Vagina (tissue), 2 donors: ENCODE measurements at regions not wholly inside any gene's neighbourhood (a gene's known extent, or its start where the extent isn't known, plus 50 kb on each side); places are given as distances from the start of the nearest gene placed in this dataset.

Experiments
- DNase-seq, 2 donors: peaks; one replicate each; pipeline ENCODE4 v3.0.0-alpha.2; 2017; ENCODE audit errors: extremely low spot score in 2 of 2
- H3K27ac ChIP-seq: fragments of 200-600 bp; sonication (generic); one replicate; pipeline ENCODE4 v1.5.1; 2019
- H3K27me3 ChIP-seq: fragments of 200-600 bp; sonication (generic); one replicate; pipeline ENCODE4 v1.5.1; 2019
- H3K36me3 ChIP-seq, 2 donors: fragments of 200-600 bp; sonication (generic); one replicate each; pipeline ENCODE4 v1.5.1; 2017 to 2019
- H3K4me1 ChIP-seq: fragments of 200-600 bp; sonication (generic); one replicate; pipeline ENCODE4 v1.5.1; 2019
- H3K4me3 ChIP-seq, 2 donors: fragments of 200-600 bp; sonication (generic); 1 replicate in 1 of 2; 2 replicates in 1 of 2; pipeline ENCODE4 v1.5.1; 2016 to 2019
- H3K9me3 ChIP-seq: fragments of 200-600 bp; sonication (generic); one replicate; pipeline ENCODE4 v1.5.1; 2019
- CTCF ChIP-seq, 3 experiments: fragments of 450-650 bp in 2 of 3; fragments of 200-600 bp in 1 of 3; sonication (generic) in 1 of 3; IDR thresholded peaks; one replicate each; pipeline ENCODE4 v1.5.1; 2017 to 2019; ENCODE audit warnings: antibody characterized with exemption in 3 of 3, mild to moderate bottlenecking in 2 of 3, moderate library complexity in 2 of 3
- POLR2A ChIP-seq, 2 donors: fragments of 450-650 bp; IDR thresholded peaks; one replicate each; pipeline ENCODE4 v1.6.1; 2017; ENCODE audit warnings: antibody characterized with exemption in 2 of 2, mild to moderate bottlenecking in 2 of 2, moderate library complexity in 2 of 2
- POLR2AphosphoS5 ChIP-seq, 2 donors: sonication (generic); formaldehyde crosslinking; IDR thresholded peaks; one replicate each; pipeline ENCODE4 v1.9.0; 2017; ENCODE audit warnings: antibody characterized with exemption in 2 of 2, mild to moderate bottlenecking in 2 of 2, low read depth in 1 of 2; ENCODE audit not compliant: insufficient read depth in 1 of 2
- intact Hi-C: fragments of 100-400 bp; cut with DNase I; formaldehyde crosslinking; loops from one replicate; pipeline ENCODE4 v1.15.1; 2023

DNA sequence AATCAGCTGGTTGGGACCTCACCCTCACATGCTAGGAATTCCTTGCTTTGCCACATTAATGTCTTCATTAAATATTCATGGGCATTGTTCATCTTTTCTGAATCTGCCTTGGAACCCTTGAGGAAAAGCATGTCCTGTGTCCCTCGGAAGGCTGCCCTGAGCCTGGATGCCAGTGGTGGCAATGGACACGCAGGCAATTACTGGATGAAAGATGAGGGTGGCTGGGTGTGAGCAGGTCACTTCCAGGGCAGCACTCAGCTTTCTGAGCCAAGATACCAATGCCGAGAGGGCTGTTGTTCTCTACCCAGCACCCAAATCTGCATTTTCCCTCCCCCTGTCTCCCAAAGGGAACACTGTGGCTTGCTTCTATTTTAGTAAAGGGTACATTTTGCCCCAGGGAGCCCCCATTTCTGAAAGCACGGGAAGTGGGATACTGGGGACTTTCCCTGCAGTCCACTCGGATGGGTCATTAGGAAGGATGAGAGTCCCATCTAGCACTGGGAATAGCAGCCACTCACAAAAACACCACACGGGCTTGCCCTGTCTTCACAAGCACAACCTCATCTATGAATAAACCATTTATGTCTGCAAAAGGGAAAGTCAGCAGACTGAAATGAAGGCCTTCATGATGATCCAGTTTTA is 234.8 kb downstream of the SOX11 start:
- DNase-seq: no peak
- Histone ChIP-seq H3K36me3 (no peaks in the 10 kb centered on the region), H3K27me3 (no peaks in the 10 kb centered on the region), H3K4me1 (no peaks in the 10 kb centered on the region), H3K4me3 (no peak overlapping the region), H3K9me3 (peaks cover 3% of the 10 kb centered on the region), H3K27ac (no peak overlapping the region)
- no peak for TF ChIP-seq CTCF (IDR thresholded peaks at IDR 0.05)
- TF ChIP-seq POLR2A (IDR thresholded peaks at IDR 0.05): no peak
- TF ChIP-seq POLR2AphosphoS5 (IDR thresholded peaks at IDR 0.05; ENCODE audit: insufficient read depth in 1 of 2, low read depth in 1 of 2): no peak
- intact Hi-C loops: no loop called here

- TF ChIP-seq CTCF (IDR thresholded peaks at IDR 0.05) (no peak), POLR2A (IDR thresholded peaks at IDR 0.05) (no peak), POLR2AphosphoS5 (IDR thresholded peaks at IDR 0.05; ENCODE audit: insufficient read depth in 1 of 2, low read depth in 1 of 2) (no peak)
Observed at GRCh38 chr2:5932556-5933469, 240.6 kb downstream of the SOX11 start.

DNA sequence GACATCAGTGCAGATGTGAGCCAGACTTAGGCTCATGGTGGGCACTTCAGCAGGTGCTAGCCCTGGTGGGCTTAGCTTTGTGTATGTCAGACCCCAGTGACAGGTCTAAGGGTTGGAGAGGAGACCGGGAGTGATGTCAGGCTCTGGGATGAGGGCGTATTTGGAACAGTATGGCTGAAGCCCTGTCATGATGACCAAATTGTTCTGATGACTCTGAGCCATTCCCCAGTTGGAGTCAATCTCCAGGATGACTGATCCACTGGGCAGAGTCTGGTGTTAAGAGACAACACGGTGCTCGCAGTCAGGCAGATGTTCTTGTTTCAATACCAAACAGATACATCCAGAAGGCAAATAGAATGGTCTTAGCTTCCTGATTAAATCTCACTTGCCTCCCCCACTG is 241.5 kb downstream of the SOX11 start:
- no peak for DNase-seq
- H3K27ac ChIP-seq: no peak overlapping the region
- TF ChIP-seq POLR2A (IDR thresholded peaks at IDR 0.05): no peak
- no peak for TF ChIP-seq POLR2AphosphoS5 (IDR thresholded peaks at IDR 0.05; ENCODE audit: insufficient read depth in 1 of 2, low read depth in 1 of 2)
- no peak for TF ChIP-seq CTCF (IDR thresholded peaks at IDR 0.05)
- intact Hi-C loops: no loop called here
- no peaks in the 10 kb centered on the region for H3K36me3 ChIP-seq
- no peaks in the 10 kb centered on the region for H3K27me3 ChIP-seq
- no peak overlapping the region for H3K4me3 ChIP-seq
- peaks cover 3% of the 10 kb centered on the region for H3K9me3 ChIP-seq
- H3K4me1 ChIP-seq: no peaks in the 10 kb centered on the region

More at GRCh38 chr2:5932556-5933469, 240.6 kb downstream of the SOX11 start:
- Histone ChIP-seq H3K27ac (no peak overlapping the region), H3K9me3 (peaks cover 3% of the 10 kb centered on the region), H3K4me1 (no peaks in the 10 kb centered on the region), H3K4me3 (no peak overlapping the region), H3K27me3 (no peaks in the 10 kb centered on the region), H3K36me3 (no peaks in the 10 kb centered on the region)
- no peak for DNase-seq
- intact Hi-C loops: no loop called here

DNA sequence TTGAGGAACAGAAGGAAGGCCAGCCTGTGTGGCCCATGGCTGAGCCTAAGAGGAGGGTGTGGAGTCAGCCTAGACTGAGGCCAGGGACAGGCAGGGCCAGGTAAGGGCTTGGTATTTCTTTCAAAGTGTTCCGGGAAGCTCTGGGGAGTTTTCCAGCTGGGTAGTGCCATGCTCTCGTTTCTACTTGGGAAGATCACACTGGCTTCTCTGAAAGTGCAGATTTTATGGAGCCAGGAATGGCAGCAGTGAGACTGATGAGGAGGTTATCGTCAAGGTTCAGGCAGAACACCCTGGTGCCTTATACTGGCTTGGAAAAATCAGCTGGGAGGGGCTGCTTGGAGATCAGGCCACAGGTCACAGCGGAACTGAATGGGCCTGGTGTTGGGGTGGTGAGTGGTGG is 245.1 kb downstream of the SOX11 start:
- TF ChIP-seq POLR2A (IDR thresholded peaks at IDR 0.05): no peak
- no peak for TF ChIP-seq POLR2AphosphoS5 (IDR thresholded peaks at IDR 0.05; ENCODE audit: insufficient read depth in 1 of 2, low read depth in 1 of 2)
- TF ChIP-seq CTCF (IDR thresholded peaks at IDR 0.05): no peak
- Histone ChIP-seq H3K36me3 (no peaks in the 10 kb centered on the region), H3K27me3 (no peaks in the 10 kb centered on the region), H3K9me3 (no peaks in the 10 kb centered on the region), H3K4me3 (no peak overlapping the region), H3K27ac (no peak overlapping the region), H3K4me1 (no peaks in the 10 kb centered on the region)
- DNase-seq: no peak
- intact Hi-C loops: no loop called here
